ENCODE measurements at regions not wholly inside any gene's neighbourhood (a gene's known extent, or its start where the extent isn't known, plus 50 kb on each side); places are given as distances from the start of the nearest gene placed in this dataset.
A peak's percentile ranks its signal among the peaks of the same experiment; 100 is the strongest.
"Not testable (repeated sequence)": the region's sequence is repeated elsewhere in the genome, so short reads cannot be mapped to it uniquely, and the experiment has no call there.

DNA sequence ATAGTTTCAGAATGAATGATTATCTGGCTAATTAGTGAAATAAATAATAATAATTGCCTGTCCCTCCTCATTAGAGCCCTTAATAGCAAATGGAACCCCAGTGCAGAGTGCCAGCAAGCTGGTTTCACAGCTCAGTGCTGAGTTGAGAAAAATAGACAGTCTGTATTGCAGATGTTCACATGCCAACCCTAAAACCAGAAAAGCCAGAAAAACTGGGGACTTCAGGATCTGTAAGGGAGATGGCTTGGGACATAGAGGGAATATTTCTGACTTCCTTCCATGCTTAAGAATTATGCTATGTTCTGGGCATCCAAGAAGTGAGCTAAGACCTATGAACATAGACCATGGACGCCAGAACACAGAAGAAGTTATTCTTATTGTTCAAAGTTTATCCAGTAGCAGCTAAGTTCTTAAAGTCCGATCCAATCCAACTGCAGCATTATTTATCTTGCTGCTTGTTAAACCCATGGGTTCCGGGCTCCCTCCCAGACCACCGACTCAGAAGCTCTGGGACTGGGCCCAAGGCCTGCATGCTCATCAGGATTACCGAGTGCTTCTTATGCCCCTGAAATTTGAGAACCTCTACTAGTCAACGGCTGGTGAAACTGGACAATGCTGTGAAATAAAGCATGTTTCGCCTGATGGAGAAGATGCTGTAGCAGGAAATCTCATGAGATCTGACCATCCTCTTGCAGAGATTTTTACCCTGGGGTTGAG lies 158.3 kb downstream of the FOXB1 start:
- no peaks in the 10 kb centered on the region for H3K9me3 Mint-ChIP-seq
- no peaks in the 10 kb centered on the region for H3K36me3 Mint-ChIP-seq (ENCODE audit: insufficient read depth in 2 of 2)
- ATAC-seq (replicated peaks in 1 of 2) (no peak), DNase-seq (no peak)
- no peak overlapping the region for H3K4me3 Mint-ChIP-seq
- peaks cover 39% of the 10 kb centered on the region for H3K27me3 Mint-ChIP-seq (ENCODE audit: low read depth)
- no peak overlapping the region for H3K27ac Mint-ChIP-seq
- H3K4me1 Mint-ChIP-seq (ENCODE audit: low read depth), result no peaks in the 10 kb centered on the region

DNA sequence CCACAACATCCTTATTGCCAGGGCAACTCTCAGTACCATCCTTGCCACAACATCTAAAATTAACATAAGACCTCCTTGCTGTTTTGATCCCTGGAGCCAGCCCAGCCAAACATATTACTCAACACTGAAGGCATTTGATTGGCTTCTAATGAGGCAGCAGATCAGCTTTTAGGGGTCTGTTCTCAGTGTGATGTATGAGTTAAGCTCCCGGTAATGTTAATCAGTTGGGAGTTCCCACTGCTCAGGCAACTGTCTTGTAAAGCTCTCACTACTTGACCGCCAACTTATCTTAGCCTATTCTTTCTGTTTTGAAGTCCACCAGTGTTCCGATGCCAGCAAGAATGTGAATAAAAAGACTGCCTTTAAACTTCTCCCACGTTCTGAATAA lies 158.9 kb downstream of the FOXB1 start:
- Mint-ChIP-seq H3K27ac (no peak overlapping the region), H3K4me3 (no peak overlapping the region), H3K36me3 (ENCODE audit: insufficient read depth in 2 of 2) (no peaks in the 10 kb centered on the region), H3K4me1 (ENCODE audit: low read depth) (no peaks in the 10 kb centered on the region), H3K9me3 (no peaks in the 10 kb centered on the region), H3K27me3 (ENCODE audit: low read depth) (peaks cover 39% of the 10 kb centered on the region)
- no peak for DNase-seq
- no peak for ATAC-seq (replicated peaks in 1 of 2)

DNA sequence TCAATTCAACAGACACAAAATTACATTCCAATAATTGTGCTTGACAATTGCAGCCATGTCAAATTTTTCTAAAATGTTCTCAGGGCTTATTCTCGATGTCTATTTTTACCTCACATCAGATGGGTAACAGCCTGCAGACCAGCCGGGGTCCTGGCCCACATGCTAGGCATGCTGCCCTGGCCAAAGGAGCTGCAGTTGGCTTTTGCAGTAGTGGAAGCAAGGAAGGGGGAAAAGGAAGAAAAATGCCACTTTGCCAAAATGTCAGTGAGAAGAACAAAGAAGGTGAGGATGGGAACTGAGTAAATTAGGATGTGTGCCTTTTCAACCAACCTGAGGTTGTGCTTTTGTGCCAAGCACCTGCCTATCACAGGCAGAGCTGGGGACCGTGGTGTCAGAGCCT lies 161.0 kb downstream of the FOXB1 start:
- Mint-ChIP-seq H3K4me3 (no peak overlapping the region), H3K9me3 (no peaks in the 10 kb centered on the region), H3K27me3 (ENCODE audit: low read depth) (peaks cover 28% of the 10 kb centered on the region), H3K27ac (no peak overlapping the region), H3K4me1 (ENCODE audit: low read depth) (no peaks in the 10 kb centered on the region), H3K36me3 (ENCODE audit: insufficient read depth in 2 of 2) (no peaks in the 10 kb centered on the region)
- DNase-seq (no peak), ATAC-seq (replicated peaks in 1 of 2) (no peak)

DNA sequence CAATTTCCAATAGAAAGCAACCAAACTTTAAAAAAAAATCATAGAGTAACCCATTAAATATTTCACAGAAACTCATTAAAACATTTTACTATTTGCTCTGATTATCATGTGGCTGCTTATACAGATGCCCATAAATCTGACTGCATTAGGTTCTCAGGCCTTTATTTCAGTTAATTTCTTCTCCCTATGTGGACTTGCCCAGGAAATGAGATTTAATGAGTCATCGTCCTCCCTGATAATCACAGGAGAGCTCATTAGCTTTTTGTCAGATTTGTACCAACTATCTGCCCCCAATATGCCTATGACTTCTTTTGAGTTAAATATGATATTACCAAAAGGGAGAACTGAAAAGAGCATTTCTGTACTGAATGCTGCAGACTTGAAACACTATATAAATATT lies 168.0 kb downstream of the FOXB1 start:
- no peak for DNase-seq
- ATAC-seq (replicated peaks in 1 of 2), result no peak

DNA sequence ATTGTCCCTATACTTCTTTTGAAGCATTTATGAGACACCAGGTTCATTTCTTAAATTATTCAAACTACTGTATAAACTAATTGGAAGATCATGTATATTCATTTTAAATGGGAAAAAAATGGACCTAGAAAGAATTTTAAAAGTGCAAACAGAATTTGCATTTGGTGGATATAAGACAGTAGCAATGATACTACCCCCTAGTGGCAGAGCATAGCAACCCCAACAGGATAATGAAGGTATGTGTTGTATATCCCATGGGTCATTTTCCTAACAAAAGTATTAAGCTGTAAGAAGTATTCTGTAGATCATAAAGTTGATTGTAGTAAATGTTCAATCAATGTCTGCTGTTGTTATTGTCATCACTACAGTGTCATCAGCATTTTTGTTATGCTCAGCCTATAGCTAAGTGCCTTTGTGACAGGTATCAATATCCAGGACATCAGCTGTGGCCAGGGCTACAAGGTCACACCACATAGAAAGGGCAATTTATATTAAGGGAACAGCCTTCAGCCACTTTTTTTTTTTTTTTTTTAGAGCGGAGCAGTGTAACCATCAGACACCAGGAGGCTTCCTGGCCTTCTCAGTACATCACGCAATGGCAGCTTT lies 175.8 kb downstream of the FOXB1 start:
- DNase-seq, result peak; percentile 29 to 37
- peaks cover 53% of the 10 kb centered on the region for H3K27me3 Mint-ChIP-seq (ENCODE audit: low read depth)
- H3K4me1 Mint-ChIP-seq (ENCODE audit: low read depth), result no peaks in the 10 kb centered on the region
- peak overlapping the region; percentile 52 for H3K27ac Mint-ChIP-seq
- no peaks in the 10 kb centered on the region for H3K36me3 Mint-ChIP-seq (ENCODE audit: insufficient read depth in 2 of 2)
- no peak overlapping the region for H3K4me3 Mint-ChIP-seq
- ATAC-seq (replicated peaks in 1 of 2), result peak; percentile 51 to 54
- H3K9me3 Mint-ChIP-seq, result no peaks in the 10 kb centered on the region

More for the DNA sequence above, 168.0 kb downstream of the FOXB1 start:
- Mint-ChIP-seq H3K36me3 (ENCODE audit: insufficient read depth in 2 of 2) (no peaks in the 10 kb centered on the region), H3K27me3 (ENCODE audit: low read depth) (peaks cover 21% of the 10 kb centered on the region), H3K4me1 (ENCODE audit: low read depth) (peaks cover 12% of the 10 kb centered on the region), H3K9me3 (no peaks in the 10 kb centered on the region), H3K4me3 (no peak overlapping the region), H3K27ac (no peak overlapping the region)

DNA sequence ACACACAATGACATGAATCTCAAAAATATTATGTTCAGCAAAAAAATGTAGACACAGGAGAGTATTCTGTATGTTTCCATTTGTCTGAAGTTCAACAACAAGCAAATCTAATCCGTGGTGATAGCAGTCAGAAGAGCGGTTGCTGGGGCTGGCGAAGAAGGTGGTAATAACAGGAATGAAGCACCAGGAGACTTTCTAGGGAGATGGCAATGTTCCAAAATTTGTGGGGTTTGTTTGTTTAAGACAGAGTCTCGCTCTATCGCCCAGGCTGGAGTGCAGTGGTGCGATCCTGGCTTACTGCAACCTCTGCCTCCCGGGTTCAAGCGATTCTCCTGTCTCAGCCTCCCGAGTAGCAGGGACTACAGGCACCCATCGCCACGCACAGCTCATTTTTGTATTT lies 177.8 kb downstream of the FOXB1 start:
- H3K36me3 Mint-ChIP-seq (ENCODE audit: insufficient read depth in 2 of 2); DNase-seq; H3K4me3 Mint-ChIP-seq; H3K4me1 Mint-ChIP-seq (ENCODE audit: low read depth); ATAC-seq (replicated peaks in 1 of 2); H3K9me3 Mint-ChIP-seq; H3K27ac Mint-ChIP-seq: not testable (repeated sequence)
- peaks cover 45% of the 10 kb centered on the region for H3K27me3 Mint-ChIP-seq (ENCODE audit: low read depth)

DNA sequence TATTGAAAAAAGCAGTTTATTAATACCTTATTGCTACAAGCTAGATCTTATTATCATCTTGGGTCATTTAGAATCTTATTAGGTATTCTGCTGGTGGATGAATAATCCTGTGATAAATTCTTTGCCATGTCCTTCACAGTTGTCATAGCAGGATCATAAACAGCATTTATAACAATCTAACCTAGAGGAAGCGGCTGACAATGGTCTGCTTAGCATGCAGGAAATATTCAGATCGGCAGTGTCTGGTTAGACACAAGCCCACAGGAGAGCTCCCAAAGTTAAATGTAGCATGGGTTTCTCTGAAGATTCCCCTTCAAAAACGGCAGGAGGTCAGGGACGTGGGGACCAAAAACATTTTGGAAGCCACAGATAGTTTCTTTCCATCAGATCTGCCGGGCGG lies 179.3 kb downstream of the FOXB1 start:
- peaks cover 43% of the 10 kb centered on the region for H3K27me3 Mint-ChIP-seq (ENCODE audit: low read depth)
- ATAC-seq (replicated peaks in 1 of 2) (no peak), DNase-seq (no peak)
- H3K4me1 Mint-ChIP-seq (ENCODE audit: low read depth), result no peaks in the 10 kb centered on the region
- no peaks in the 10 kb centered on the region for H3K9me3 Mint-ChIP-seq
- no peaks in the 10 kb centered on the region for H3K36me3 Mint-ChIP-seq (ENCODE audit: insufficient read depth in 2 of 2)
- no peak overlapping the region for H3K27ac Mint-ChIP-seq
- H3K4me3 Mint-ChIP-seq, result no peak overlapping the region

DNA sequence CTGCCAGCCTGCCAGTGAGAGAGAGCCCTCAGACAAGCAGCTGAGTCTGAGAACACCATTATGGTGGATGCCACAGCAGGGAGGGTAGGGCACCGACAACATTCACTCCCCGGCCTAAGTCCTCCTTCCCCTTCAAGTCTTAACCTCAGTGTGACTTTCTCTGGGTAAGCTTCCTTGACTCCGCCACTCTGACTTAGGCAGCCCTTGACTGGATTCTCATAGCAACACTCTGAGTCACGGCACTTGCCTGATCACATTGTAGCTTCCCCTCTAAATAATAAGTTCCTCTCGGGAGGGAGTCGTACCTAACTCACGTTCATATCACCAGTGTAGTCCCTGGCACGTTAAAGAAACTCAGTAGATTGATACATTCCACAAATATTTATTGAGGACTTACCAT lies 180.5 kb downstream of the FOXB1 start:
- ATAC-seq (replicated peaks in 1 of 2) (no peak), DNase-seq (no peak)
- Mint-ChIP-seq H3K36me3 (ENCODE audit: insufficient read depth in 2 of 2) (no peaks in the 10 kb centered on the region), H3K4me1 (ENCODE audit: low read depth) (no peaks in the 10 kb centered on the region), H3K9me3 (no peaks in the 10 kb centered on the region), H3K27ac (no peak overlapping the region), H3K27me3 (ENCODE audit: low read depth) (peaks cover 47% of the 10 kb centered on the region), H3K4me3 (no peak overlapping the region)

DNA sequence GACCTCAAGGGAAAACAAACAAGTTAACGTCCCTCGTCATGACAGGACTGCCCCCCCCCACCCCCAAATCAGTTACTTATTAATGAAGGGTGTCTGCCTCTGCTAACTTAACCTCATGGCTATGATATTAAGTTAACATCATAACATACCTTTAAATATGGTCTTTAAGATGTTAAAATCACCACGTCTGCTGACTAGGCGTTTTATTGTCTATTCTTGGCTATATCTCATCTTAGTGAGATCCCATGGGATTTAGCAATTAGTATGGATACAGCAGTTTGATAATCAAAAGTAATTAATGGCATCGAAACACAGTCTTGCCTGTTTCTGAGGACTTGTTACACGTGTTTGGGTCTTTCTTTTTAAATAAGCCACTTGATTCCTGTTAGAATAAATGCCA lies 186.9 kb downstream of the FOXB1 start:
- Mint-ChIP-seq H3K27ac (no peak overlapping the region), H3K4me1 (ENCODE audit: low read depth) (no peaks in the 10 kb centered on the region), H3K36me3 (ENCODE audit: insufficient read depth in 2 of 2) (no peaks in the 10 kb centered on the region), H3K4me3 (no peak overlapping the region), H3K27me3 (ENCODE audit: low read depth) (peaks cover 54% of the 10 kb centered on the region), H3K9me3 (no peaks in the 10 kb centered on the region)
- no peak for ATAC-seq (replicated peaks in 1 of 2)
- no peak for DNase-seq

DNA sequence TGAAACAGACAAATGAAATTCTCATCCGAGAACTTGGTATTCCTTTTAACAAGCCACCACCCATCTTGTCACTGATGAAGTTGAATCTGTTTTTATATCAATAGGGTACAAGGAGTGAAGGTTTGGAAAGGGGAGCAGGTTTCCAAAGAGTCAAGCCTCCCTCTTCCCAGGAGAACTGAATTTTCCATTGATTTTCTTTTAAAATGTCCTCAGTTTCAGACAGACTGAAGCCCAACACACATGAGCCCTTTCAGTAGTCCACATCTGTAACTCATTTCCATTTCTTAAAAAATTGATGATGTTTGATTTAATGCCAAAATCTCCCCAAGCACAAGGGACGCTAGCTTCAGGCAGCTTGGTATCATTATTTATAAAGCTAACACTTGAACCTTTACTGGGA lies 187.7 kb downstream of the FOXB1 start:
- Mint-ChIP-seq H3K36me3 (ENCODE audit: insufficient read depth in 2 of 2) (no peaks in the 10 kb centered on the region), H3K9me3 (no peaks in the 10 kb centered on the region), H3K4me1 (ENCODE audit: low read depth) (no peaks in the 10 kb centered on the region), H3K4me3 (no peak overlapping the region), H3K27me3 (ENCODE audit: low read depth) (peaks cover 62% of the 10 kb centered on the region), H3K27ac (no peak overlapping the region)
- ATAC-seq (replicated peaks in 1 of 2) (no peak), DNase-seq (no peak)

DNA sequence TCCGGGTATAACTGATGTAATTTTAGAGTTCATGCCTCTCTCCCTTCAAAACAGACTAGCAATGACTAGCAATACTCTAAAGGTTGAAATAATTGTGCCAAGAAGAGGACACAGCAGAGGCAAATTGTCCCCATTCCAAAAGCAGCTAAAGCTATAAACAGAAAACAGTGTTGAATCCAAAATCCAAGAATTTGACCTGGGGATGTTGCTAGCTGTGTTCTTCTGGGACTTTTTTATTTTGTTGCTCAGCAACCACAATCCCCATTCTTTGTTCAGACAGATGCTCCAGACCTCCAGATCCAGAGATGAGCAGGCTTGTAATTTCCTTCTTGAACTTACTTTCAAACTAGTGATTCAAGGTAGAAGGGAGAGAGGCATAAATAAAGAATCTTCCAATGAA lies 191.5 kb downstream of the FOXB1 start:
- DNase-seq (no peak), ATAC-seq (replicated peaks in 1 of 2) (no peak)
- no peaks in the 10 kb centered on the region for H3K9me3 Mint-ChIP-seq
- peaks cover 60% of the 10 kb centered on the region for H3K27me3 Mint-ChIP-seq (ENCODE audit: low read depth)
- H3K36me3 Mint-ChIP-seq (ENCODE audit: insufficient read depth in 2 of 2), result no peaks in the 10 kb centered on the region
- no peak overlapping the region for H3K4me3 Mint-ChIP-seq
- H3K27ac Mint-ChIP-seq, result no peak overlapping the region
- H3K4me1 Mint-ChIP-seq (ENCODE audit: low read depth), result no peaks in the 10 kb centered on the region

DNA sequence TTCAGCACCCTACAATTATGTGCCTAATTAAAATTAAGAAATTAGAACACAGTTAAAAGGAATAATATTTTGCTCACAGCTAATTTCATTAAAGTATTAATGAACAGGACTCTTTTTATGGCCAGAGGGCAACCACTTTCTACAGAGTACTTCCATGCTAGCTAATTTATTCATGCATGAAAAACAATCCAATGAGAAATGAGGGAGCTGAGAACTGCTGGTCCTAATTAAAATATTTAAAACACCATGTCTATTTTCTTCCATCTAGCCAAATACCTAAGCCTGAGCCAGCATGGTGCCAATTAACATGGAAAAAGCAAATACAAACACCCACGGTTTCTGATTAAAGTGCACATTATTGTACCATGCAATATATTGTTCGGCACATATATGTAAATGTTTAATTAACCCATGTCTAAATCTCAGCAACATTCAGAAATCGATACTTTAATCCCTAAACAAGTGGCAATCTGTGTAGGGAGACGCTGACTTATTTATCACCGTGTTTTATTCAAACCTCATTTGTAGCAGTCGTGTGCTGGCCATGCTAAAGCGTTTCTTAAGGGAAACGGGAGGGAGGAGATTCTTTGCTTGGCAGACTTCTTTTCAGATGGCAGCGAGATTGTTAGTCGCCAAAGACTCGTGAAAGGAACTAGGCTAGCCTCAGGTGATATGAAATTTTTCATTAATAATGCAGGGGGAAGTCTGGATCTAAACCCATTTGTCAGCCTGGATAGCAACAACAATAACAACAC lies 193.5 kb downstream of the ANXA2 start:
- Mint-ChIP-seq H3K36me3 (ENCODE audit: insufficient read depth in 2 of 2) (no peaks in the 10 kb centered on the region), H3K4me3 (no peak overlapping the region)

DNA sequence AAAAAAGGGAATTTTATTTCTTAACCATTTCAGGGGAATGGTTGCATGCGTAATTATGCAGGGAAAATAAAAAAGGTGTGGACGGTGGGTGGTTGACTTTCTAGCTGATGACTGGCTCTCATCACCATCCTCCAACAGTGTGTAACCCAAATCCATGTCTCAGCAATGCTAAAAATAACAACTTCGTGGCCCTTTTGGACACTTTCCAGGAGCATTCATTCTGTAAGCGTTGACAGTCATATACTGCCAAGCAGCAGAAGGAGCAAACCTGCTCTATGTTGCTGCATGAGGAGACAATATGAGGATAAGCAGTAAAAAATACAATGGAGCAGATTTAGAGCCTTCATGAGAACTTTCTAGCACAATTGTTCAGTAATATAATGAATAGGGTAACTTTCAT lies 189.1 kb downstream of the ANXA2 start:
- peaks cover 37% of the 10 kb centered on the region for H3K27me3 Mint-ChIP-seq (ENCODE audit: low read depth)
- H3K4me1 Mint-ChIP-seq (ENCODE audit: low read depth), result no peaks in the 10 kb centered on the region
- H3K27ac Mint-ChIP-seq, result no peak overlapping the region
- H3K9me3 Mint-ChIP-seq, result no peaks in the 10 kb centered on the region
- ATAC-seq (replicated peaks in 1 of 2), result no peak
- no peak overlapping the region for H3K4me3 Mint-ChIP-seq
- no peak for DNase-seq
- no peaks in the 10 kb centered on the region for H3K36me3 Mint-ChIP-seq (ENCODE audit: insufficient read depth in 2 of 2)

More for the DNA sequence above, 193.5 kb downstream of the ANXA2 start:
- Mint-ChIP-seq H3K27ac (no peak overlapping the region), H3K4me1 (ENCODE audit: low read depth) (no peaks in the 10 kb centered on the region), H3K9me3 (no peaks in the 10 kb centered on the region), H3K27me3 (ENCODE audit: low read depth) (peaks cover 58% of the 10 kb centered on the region)
- ATAC-seq (replicated peaks in 1 of 2) (no peak), DNase-seq (no peak)

All from activated T-cell treated with anti-CD3 and anti-CD28 coated beads, Interleukin-2, amount 50 U/mL, for 72 hours (primary cell).